ENCODE measurements at regions not wholly inside any gene's neighbourhood (a gene's known extent, or its start where the extent isn't known, plus 50 kb on each side); places are given as distances from the start of the nearest gene placed in this dataset.

GRCh38 chr17:14950686-14951085 lies 314.4 kb downstream of the PMP22 start:
- Histone ChIP-seq H3K9me3 (no peaks in the 10 kb centered on the region), H3K36me3 (no peaks in the 10 kb centered on the region), H3K27me3 (no peaks in the 10 kb centered on the region), H3K27ac (no peak overlapping the region), H3K4me3 (no peak overlapping the region), H3K4me1 (no peaks in the 10 kb centered on the region)
- no peak for DNase-seq (ENCODE audit: low spot score)
- TF ChIP-seq CTCF (IDR thresholded peaks at IDR 0.05), result no peak

GRCh38 chr17:14950216-14950615 lies 314.9 kb downstream of the PMP22 start:
- H3K36me3 ChIP-seq, result no peaks in the 10 kb centered on the region
- no peak overlapping the region for H3K4me3 ChIP-seq
- no peaks in the 10 kb centered on the region for H3K9me3 ChIP-seq
- no peak for DNase-seq (ENCODE audit: low spot score)
- H3K27me3 ChIP-seq, result no peaks in the 10 kb centered on the region
- no peak for TF ChIP-seq CTCF (IDR thresholded peaks at IDR 0.05)
- no peak overlapping the region for H3K27ac ChIP-seq
- no peaks in the 10 kb centered on the region for H3K4me1 ChIP-seq

DNA sequence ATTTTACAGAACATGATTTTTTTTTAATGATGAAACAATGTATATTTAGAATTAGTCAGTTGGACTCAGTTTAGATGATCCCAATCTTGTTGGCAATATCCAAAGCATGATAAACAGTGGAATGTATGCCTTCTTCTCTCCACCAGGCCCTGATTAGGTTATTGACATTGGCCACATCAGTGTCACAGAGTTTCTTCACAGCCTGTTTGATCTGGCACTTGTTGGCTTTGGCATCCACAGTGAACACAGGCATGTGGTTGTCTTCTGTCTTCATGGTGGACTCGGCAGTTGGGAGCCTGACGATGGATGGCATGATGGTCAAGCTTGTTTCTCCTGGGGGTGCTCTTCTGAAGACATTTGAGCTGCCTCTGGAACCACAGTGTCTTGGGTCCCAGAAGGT lies 317.5 kb downstream of the PMP22 start:
- peaks cover 0 to 9% of the 10 kb centered on the region in 2 donors for H3K9me3 ChIP-seq
- no peaks in the 10 kb centered on the region for H3K27me3 ChIP-seq
- H3K4me1 ChIP-seq, result no peaks in the 10 kb centered on the region
- no peak for TF ChIP-seq CTCF (IDR thresholded peaks at IDR 0.05)
- no peaks in the 10 kb centered on the region for H3K36me3 ChIP-seq
- no peak overlapping the region for H3K27ac ChIP-seq
- DNase-seq (ENCODE audit: low spot score), result no peak
- H3K4me3 ChIP-seq, result no peak overlapping the region

- Histone ChIP-seq H3K4me1 (no peaks in the 10 kb centered on the region), H3K9me3 (peaks cover 0 to 9% of the 10 kb centered on the region in 2 donors), H3K27ac (no peak overlapping the region), H3K36me3 (no peaks in the 10 kb centered on the region), H3K27me3 (no peaks in the 10 kb centered on the region), H3K4me3 (no peak overlapping the region)
- no peak for TF ChIP-seq CTCF (IDR thresholded peaks at IDR 0.05)
- no peak for DNase-seq (ENCODE audit: low spot score)
These were observed 318.6 kb downstream of the PMP22 start for GRCh38 chr17:14946481-14946880.

DNA sequence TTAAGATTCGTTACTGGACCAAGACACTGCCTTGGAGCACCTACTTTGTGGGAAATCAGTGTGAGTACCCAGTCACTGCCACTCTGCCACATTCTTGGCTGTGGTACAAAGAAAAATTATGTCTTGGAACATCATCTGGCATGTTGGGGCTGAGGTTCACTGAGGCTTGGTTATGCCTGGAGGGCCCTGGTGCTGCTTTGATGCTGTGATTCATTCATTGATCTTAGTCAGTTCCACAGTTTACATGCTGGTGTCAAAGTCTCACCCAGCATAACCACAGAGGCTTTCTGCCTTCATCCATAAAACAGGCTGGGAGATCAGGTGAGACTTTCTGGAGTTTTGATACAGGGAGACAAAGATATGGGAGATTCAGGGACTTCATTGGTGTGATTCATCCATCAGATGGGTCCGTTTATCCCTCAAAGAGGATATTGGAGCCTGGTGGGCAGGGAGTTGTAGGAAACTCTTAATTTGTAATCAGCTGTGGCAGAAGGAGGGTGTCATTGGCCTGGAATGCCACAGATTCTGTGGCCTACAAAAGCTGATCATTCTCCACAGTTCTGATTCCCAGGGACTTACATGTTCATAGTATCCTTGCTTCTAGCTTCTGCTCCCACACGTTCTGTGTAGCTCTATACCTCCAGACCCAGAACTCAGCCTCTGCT lies 322.5 kb downstream of the PMP22 start:
- Histone ChIP-seq H3K27ac (no peak overlapping the region), H3K4me3 (no peak overlapping the region), H3K9me3 (peaks cover 0 to 9% of the 10 kb centered on the region in 2 donors), H3K27me3 (no peaks in the 10 kb centered on the region), H3K36me3 (no peaks in the 10 kb centered on the region), H3K4me1 (no peaks in the 10 kb centered on the region)
- no peak for TF ChIP-seq CTCF (IDR thresholded peaks at IDR 0.05)
- DNase-seq (ENCODE audit: low spot score), result no peak

DNA sequence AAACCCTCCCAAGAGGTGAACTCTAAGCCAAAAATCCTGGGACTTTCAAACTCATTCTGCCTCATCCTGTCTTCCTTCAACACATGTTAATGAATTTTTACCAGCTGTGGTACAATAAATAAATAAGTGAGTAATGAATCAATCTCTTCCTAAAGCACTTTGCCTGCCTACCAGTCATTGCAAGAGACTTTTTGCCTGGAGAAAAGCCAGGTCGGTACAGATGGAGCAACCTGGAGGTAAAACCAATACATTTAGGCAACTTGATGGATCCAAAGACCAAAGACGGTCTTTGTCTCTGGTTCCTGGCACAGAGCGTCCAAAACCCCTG lies 324.2 kb downstream of the PMP22 start:
- no peak for DNase-seq (ENCODE audit: low spot score)
- H3K27me3 ChIP-seq, result no peaks in the 10 kb centered on the region
- no peak overlapping the region for H3K27ac ChIP-seq
- no peak for TF ChIP-seq CTCF (IDR thresholded peaks at IDR 0.05)
- no peaks in the 10 kb centered on the region for H3K36me3 ChIP-seq
- H3K9me3 ChIP-seq, result peaks cover 0 to 9% of the 10 kb centered on the region in 2 donors
- no peak overlapping the region for H3K4me3 ChIP-seq
- H3K4me1 ChIP-seq, result no peaks in the 10 kb centered on the region
